ENCODE measurements at regions not wholly inside any gene's neighbourhood (a gene's known extent, or its start where the extent isn't known, plus 50 kb on each side); places are given as distances from the start of the nearest gene placed in this dataset.
"Not testable (repeated sequence)": the region's sequence is repeated elsewhere in the genome, so short reads cannot be mapped to it uniquely, and the experiment has no call there.

DNA sequence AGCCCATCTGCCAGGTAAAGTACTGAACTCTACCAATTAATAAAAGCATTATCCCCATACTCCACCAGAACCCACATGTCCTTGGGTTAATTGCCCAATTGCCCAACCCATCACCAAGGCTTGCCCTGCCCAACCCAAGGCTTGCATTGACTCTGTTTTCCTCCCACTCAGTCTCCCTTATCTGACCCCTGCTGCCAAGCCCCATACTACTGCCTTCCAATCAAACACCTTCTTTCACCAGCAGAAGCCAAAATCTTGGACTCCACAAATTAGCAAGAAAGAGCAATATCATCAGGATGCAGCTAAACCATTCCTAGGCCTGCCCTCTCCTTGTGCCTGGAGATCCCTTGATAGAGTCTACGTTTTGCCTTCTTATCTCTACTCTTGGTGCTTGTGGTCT lies 602.9 kb downstream of the NTRK3 start:
- no peak for DNase-seq
- intact Hi-C loops (cut with DNase I), result no loop called here

DNA sequence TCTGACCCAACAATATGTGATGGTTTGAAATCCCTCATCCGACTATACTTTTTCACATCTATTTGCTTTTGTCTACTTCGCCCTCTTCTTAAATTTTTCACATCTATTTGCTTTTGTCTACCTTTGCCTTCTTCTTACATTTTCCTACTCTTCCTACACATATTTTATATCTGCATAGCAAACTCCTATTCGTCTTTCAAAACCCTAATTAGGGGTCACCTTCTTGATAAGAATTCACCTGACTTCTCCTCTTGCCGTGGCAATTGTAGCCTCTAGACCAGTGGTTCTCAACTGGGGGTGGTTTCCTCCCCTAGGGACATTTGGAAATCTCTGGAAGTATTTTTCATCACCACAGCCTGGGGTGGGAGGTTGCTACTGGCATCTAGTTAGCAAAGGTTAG lies 607.4 kb downstream of the NTRK3 start:
- intact Hi-C loops (cut with DNase I), result no loop called here
- no peak for DNase-seq

DNA sequence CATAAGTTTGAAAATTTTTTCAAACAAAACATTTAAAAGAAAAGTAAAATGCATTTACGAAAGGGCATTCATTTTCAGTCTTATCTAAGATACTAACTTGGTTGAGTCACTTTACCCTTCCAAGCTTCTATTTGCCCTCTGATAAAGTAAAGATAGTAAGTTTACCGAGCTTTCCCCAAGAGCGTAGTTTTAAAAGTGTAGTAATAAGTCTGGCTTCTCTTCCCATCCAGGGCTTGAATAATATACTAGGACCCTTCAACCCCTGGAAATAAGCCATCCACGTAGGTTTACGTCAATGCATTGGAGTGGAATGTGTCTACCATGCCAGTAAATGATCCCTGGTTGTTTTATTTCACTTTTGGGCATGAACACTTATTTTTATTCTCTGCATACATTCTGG lies 608.3 kb downstream of the NTRK3 start:
- intact Hi-C loops (cut with DNase I), result no loop called here
- DNase-seq, result no peak

GRCh38 chr15:87645723-87646122 lies 610.8 kb downstream of the NTRK3 start:
- no peak for DNase-seq
- intact Hi-C loops (cut with DNase I), result no loop called here

- DNase-seq; intact Hi-C loops (cut with DNase I): not testable (repeated sequence)
Observed at GRCh38 chr15:87642997-87643396, 613.5 kb downstream of the NTRK3 start.

DNA sequence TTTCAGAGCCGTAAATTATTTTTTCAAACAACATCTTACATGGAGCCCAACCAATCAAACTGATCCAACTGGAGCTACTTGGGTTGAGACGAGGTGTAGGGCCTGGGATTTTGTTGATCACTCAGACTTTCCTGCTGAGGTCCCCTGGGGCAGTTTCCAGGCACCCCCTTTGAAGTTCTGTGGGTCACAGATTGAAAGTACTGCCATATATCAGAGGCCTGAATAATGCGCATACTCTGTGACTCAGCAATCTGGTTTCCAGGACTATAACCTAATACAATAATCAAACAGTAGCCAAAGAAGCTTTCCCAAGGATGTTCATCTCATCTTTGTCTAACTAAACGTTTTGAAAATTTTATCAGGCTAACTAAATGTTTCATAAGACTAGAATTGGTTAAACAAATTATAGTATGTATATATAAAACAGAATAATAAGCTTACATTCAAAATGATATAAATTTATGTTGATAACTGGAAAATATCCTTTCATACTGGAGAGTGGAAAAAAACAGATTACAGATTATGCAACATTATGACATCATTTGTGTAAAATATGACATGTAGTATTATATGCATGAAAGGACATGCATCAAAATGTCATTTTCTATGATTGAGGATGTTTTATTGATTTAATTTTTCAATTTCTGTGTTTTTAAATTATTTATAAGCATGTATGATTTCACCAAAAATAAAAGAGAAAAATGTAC lies 617.1 kb downstream of the NTRK3 start:
- no peak for DNase-seq
- intact Hi-C loops (cut with DNase I), result no loop called here

DNA sequence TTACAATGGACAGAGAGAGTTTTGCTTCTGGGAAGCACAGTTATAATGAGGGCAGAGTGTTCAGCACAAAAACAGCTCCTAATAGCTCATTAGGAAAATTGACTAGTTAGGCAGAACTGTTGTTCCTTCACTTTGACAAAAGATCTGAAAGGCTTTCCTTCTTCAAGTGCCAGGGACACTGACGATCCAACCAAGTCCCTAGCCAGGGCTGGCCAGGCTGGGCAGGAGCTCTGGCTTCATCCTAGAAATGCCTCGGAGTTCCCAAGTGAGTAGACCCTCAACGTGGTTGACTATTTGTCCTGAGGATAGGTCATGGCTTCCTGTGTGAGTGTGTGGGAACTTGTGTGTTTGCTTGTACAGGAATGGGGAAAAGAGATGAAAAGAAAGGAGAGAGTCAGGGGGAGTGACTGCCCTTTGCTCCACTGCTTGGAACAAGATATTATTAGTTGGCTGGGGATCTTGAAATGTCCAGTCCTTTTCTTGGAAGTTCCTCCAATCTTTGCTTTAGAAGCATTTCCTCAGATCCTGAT lies 617.9 kb downstream of the NTRK3 start:
- intact Hi-C loops (cut with DNase I), result no loop called here
- DNase-seq, result peak in 10 of 42 donors; percentile 1 to 40 (median 10)

GRCh38 chr15:87634361-87634760 lies 622.2 kb downstream of the NTRK3 start:
- intact Hi-C loops (cut with DNase I), result no loop called here
- no peak for DNase-seq

- DNase-seq, result no peak
- intact Hi-C loops (cut with DNase I), result no loop called here
Observed at GRCh38 chr15:87633525-87633924, 623.0 kb downstream of the NTRK3 start.

GRCh38 chr15:87632364-87632763 lies 624.2 kb downstream of the NTRK3 start:
- intact Hi-C loops (cut with DNase I), result no loop called here
- no peak for DNase-seq

DNA sequence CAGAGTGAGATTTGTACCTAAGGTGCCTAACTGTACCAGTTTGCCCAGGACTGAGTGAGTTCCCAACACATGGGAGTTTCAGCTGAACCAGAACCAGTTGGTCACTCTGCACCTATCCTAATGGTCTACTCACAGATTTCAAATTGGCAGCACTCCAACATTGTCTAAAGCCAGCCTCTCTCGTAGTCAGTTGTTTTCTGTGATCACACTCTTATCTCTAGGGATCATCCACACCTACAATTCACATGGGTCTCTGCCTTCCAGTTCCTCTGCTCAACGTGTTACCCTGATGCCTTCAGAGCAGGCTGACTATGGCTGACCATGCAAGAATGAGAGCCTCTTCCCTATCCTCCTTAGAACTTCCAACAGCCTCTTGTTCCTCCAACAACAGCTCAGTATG lies 624.8 kb downstream of the NTRK3 start:
- intact Hi-C loops (cut with DNase I), result no loop called here
- no peak for DNase-seq

DNA sequence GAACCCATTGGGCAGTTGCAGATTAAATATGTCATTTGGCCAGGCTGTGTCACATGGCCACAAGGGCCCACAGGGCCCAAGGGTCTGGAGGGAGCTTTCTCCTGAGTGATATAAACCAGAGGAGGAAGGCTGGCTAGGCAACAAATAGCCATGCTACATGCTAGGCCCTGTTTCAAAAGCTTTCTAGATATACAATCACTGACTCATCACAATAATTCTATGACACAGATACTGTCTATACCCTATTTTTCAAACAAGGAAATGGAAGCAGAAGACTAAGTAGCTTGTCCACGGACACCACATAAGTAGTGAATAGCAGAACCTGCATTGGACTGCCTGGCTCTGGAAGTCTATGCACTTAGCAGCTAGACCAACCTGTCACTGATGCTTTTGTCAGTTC lies 625.4 kb downstream of the NTRK3 start:
- DNase-seq, result no peak
- intact Hi-C loops (cut with DNase I), result no loop called here

GRCh38 chr15:87628311-87628710 lies 628.2 kb downstream of the NTRK3 start:
- intact Hi-C loops (cut with DNase I), result no loop called here
- no peak for DNase-seq

GRCh38 chr15:87626860-87627259 lies 629.7 kb downstream of the NTRK3 start:
- intact Hi-C loops (cut with DNase I), result no loop called here
- no peak for DNase-seq

GRCh38 chr15:87623832-87624231 lies 632.7 kb downstream of the NTRK3 start:
- DNase-seq, result no peak
- intact Hi-C loops (cut with DNase I), result no loop called here

- intact Hi-C loops (cut with DNase I), result no loop called here
- no peak for DNase-seq
Observed at GRCh38 chr15:87620393-87620792, 636.1 kb downstream of the NTRK3 start.

DNA sequence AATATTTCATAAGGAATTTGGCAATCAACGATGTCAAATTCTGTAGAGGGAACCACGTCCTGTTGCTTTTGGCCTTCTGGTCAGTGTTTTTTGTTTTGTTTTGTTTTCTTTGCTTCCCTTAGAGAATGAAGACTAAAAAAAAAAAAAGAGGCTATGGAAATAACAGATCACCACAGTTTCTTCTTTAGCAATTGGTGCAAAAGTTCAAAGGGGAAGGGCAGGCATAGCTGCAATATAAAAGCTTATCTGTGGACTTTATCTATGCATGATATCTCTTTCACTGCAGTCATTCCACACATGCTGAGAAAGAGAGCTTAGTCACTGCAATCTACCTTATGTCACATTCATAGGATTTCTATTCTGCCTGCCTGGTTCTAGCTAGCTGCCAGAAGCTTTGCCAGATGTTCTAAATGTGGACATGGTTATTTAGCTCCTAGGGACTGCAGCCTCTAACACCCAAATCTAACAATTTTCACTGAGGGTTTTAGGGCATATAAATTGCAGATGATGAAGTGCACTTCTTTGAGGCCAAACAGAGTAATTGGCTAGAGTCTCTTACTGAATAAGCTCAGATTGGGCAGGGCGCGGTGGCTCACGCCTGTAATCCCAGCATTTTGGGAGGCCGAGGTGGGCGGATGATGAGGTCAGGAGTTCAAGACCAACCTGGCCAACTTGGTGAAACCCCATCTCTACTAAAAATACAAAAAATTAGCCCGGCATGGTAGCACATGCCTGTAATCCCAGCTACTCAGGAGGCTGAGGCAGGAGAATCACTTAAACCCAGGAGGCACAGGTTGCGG lies 637.2 kb downstream of the NTRK3 start:
- intact Hi-C loops (cut with DNase I), result no loop called here
- no peak for DNase-seq

DNA sequence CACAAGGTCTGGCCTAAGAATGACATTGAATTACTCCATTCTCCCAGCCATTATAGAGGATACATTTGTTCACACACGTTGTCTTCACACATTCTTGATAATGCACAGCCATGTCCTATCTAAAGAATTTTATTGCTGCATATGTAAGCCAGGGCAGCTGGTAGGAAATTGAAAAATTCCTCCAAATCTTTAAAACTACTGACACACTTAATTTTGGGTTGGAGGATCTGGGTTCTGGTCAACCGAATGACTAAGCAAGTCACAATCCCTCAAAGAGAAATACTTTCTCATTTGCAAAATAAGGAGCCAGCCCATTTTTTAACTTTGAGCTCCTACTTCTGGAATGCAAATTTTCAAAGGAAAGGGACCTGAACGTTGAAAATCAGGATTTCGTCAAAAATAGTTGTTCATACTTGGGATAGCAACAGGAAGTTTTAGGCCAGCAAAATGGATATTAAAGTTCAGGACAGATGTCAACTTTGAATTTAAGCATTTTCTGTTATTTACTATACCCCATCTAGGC lies 638.3 kb downstream of the NTRK3 start:
- intact Hi-C loops (cut with DNase I), result no loop called here
- no peak for DNase-seq

DNA sequence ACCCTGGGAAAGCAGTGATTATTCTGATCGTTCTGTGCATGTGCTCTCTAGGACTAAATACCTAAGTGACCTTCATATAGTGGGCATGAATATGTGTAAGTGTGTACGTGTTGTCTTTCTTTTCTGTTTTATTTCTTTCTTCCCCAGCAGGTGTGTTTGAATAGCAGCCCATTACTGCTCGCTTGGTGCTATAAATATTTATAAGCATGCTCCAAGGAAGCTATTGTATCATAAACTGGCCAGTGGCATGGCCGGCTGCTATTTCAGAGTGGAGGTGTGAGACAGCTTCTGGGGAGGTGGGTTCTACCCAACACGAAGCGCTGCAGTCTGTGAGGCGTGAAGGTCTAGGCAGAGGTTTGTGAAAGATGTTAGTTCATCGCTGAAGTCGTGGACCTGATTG lies 641.8 kb downstream of the NTRK3 start:
- intact Hi-C loops (cut with DNase I), result no loop called here
- DNase-seq, result no peak

- intact Hi-C loops (cut with DNase I), result no loop called here
- no peak for DNase-seq
Observed at GRCh38 chr15:87610366-87610765, 646.2 kb downstream of the NTRK3 start.

All from head of caudate nucleus (tissue), 42 donors.